Natural killer cell (primary cell): ENCODE measurements at regions not wholly inside any gene's neighbourhood (a gene's known extent, or its start where the extent isn't known, plus 50 kb on each side); places are given as distances from the start of the nearest gene placed in this dataset.

Source experiments
- ATAC-seq, 3 donors: fragments of 150-1000 bp in 2 of 3; fragments of 200-7000 bp in 1 of 3; cut with Tn5 transposase; 1 replicate in 1 of 3; 2 replicates in 2 of 3; pipeline ENCODE4 v1.10.0; 2021; ENCODE audit warnings: mild to moderate bottlenecking in 2 of 3, moderate library complexity in 2 of 3
- DNase-seq, 2 donors: peaks; one replicate each; pipeline versions ENCODE4 v3.0.0 to v3.0.0-alpha.2; 2013 to 2021; ENCODE audit warnings: mixed read lengths in 1 of 2
- H3K27ac ChIP-seq: one replicate; pipeline ENCODE4 v1.5.1; 2013; ENCODE audit warnings: mild to moderate bottlenecking, low read length
- H3K27me3 ChIP-seq: one replicate; pipeline ENCODE4 v1.6.1; 2013; ENCODE audit warnings: low read length; ENCODE audit not compliant: control insufficient read depth, insufficient read depth
- H3K36me3 ChIP-seq: one replicate; pipeline ENCODE4 v1.6.1; 2013; ENCODE audit warnings: low read length; ENCODE audit not compliant: control insufficient read depth, insufficient read depth
- H3K4me1 ChIP-seq: one replicate; pipeline ENCODE4 v1.6.1; 2013; ENCODE audit warnings: low read length; ENCODE audit not compliant: control insufficient read depth, insufficient read depth
- H3K4me3 ChIP-seq: one replicate; pipeline ENCODE4 v1.5.1; 2013; ENCODE audit warnings: low read length
- H3K9me3 ChIP-seq: one replicate; pipeline ENCODE4 v1.6.1; 2013; ENCODE audit warnings: low read length; ENCODE audit not compliant: control insufficient read depth, insufficient read depth
- H3K27ac Mint-ChIP-seq, 2 donors: one replicate each; pipeline ENCODE4 v1.8.0; 2022; ENCODE audit warnings: mild to moderate bottlenecking in 2 of 2, mixed read lengths in 2 of 2, moderate library complexity in 1 of 2
- H3K27me3 Mint-ChIP-seq, 2 donors: one replicate each; pipeline ENCODE4 v1.8.0; 2022; ENCODE audit warnings: low read depth in 2 of 2, mixed read lengths in 2 of 2
- H3K36me3 Mint-ChIP-seq: one replicate; pipeline ENCODE4 v1.8.0; 2022; ENCODE audit warnings: mixed read lengths
- H3K4me1 Mint-ChIP-seq, 2 donors: one replicate each; pipeline ENCODE4 v1.8.0; 2022; ENCODE audit warnings: mixed read lengths in 2 of 2
- H3K4me3 Mint-ChIP-seq: one replicate; pipeline ENCODE4 v1.8.0; 2022; ENCODE audit warnings: mild to moderate bottlenecking, moderate library complexity, mixed read lengths
- H3K9me3 Mint-ChIP-seq, 2 donors: one replicate each; pipeline ENCODE4 v1.8.0; 2022; ENCODE audit warnings: mixed read lengths in 2 of 2
- WGBS: methylation state at CpG from one replicate; pipeline ENCODE4 v1.1.7; 2013; ENCODE audit warnings: missing lambda C conversion rate; ENCODE audit not compliant: insufficient coverage; 5-methylcytosine and 5-hydroxymethylcytosine counted together
- intact Hi-C: fragments of 100-400 bp; cut with micrococcal nuclease; formaldehyde crosslinking; loops from one replicate; pipeline ENCODE4 v1.14.2; 2022
- TF ChIP-seq, protein P1 (sequence below): fragments of 200-600 bp; IDR thresholded peaks from one replicate; pipeline ENCODE4 v1.8.0; 2022; ENCODE audit warnings: antibody characterized with exemption

DNA sequence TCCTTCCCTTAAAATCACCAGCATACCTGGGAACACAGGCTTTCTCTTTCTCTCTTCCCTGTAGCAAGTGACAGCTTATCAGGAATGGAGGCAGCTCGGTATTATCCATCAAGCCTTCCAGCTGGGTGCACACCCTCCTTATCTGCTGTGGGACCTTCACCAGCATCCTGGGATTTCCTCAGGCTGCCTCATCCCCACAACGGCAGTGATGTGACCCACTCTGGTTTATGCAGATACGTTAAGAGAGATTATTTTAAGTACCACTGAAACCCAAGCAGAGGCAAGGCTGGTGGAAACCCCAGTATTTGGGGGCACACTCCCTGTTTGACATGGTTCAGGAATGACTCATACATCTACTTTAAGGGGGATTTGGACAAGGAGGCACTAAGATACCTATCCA, 192.1 kb downstream of the TM9SF2 start:
- Histone ChIP-seq H3K27ac (no peak overlapping the region), H3K36me3 (no peaks in the 10 kb centered on the region), H3K4me3 (no peak overlapping the region), H3K4me1 (no peaks in the 10 kb centered on the region), H3K27me3 (no peaks in the 10 kb centered on the region), H3K9me3 (no peaks in the 10 kb centered on the region)
- no peak for DNase-seq
- no peak overlapping the region for H3K27ac Mint-ChIP-seq
- no peaks in the 10 kb centered on the region for H3K4me1 Mint-ChIP-seq
- no peaks in the 10 kb centered on the region for H3K27me3 Mint-ChIP-seq
- WGBS, result 85% methylated on average over 3 of the region's 3 CpGs
- TF ChIP-seq, protein P1, sequence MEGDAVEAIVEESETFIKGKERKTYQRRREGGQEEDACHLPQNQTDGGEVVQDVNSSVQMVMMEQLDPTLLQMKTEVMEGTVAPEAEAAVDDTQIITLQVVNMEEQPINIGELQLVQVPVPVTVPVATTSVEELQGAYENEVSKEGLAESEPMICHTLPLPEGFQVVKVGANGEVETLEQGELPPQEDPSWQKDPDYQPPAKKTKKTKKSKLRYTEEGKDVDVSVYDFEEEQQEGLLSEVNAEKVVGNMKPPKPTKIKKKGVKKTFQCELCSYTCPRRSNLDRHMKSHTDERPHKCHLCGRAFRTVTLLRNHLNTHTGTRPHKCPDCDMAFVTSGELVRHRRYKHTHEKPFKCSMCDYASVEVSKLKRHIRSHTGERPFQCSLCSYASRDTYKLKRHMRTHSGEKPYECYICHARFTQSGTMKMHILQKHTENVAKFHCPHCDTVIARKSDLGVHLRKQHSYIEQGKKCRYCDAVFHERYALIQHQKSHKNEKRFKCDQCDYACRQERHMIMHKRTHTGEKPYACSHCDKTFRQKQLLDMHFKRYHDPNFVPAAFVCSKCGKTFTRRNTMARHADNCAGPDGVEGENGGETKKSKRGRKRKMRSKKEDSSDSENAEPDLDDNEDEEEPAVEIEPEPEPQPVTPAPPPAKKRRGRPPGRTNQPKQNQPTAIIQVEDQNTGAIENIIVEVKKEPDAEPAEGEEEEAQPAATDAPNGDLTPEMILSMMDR, result no peak
- no peak overlapping the region for H3K4me3 Mint-ChIP-seq
- no peak for ATAC-seq
- intact Hi-C loops, result no loop called here
- H3K36me3 Mint-ChIP-seq, result no peaks in the 10 kb centered on the region
- no peaks in the 10 kb centered on the region for H3K9me3 Mint-ChIP-seq

GRCh38 chr13:99692854-99693253, 191.6 kb downstream of the TM9SF2 start:
- Histone ChIP-seq H3K27me3 (no peaks in the 10 kb centered on the region), H3K27ac (no peak overlapping the region), H3K4me1 (no peaks in the 10 kb centered on the region), H3K36me3 (no peaks in the 10 kb centered on the region), H3K9me3 (no peaks in the 10 kb centered on the region), H3K4me3 (no peak overlapping the region)
- H3K27ac Mint-ChIP-seq, result no peak overlapping the region
- no peaks in the 10 kb centered on the region for H3K9me3 Mint-ChIP-seq
- H3K27me3 Mint-ChIP-seq, result no peaks in the 10 kb centered on the region
- no peaks in the 10 kb centered on the region for H3K4me1 Mint-ChIP-seq
- DNase-seq, result no peak
- H3K36me3 Mint-ChIP-seq, result no peaks in the 10 kb centered on the region
- ATAC-seq, result no peak
- WGBS, result 88% methylated on average over 1 of the region's 2 CpGs
- no peak overlapping the region for H3K4me3 Mint-ChIP-seq
- intact Hi-C loops, result no loop called here
- TF ChIP-seq, protein P1, result no peak

DNA sequence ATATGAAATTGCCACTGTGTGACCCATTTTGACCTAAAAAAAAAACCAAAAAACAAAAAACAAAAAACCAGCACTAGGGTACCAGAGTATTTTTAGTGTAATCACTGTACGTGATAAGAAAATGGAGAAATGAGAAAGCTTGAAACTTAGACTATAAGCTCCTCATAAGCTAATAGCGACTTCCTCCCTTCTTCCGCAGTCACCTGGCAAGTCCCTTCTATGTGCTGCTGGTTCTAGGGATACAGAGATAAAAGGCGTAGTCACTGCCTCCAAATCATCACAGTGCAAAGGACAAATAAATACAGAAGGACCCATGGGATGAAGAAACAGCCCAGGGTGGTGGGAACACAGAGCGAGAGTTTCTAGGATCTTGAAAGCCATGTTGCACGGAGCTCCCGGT, 190.3 kb downstream of the TM9SF2 start:
- TF ChIP-seq, protein P1, result no peak
- no peak for DNase-seq
- no peak overlapping the region for H3K4me3 ChIP-seq
- Mint-ChIP-seq H3K4me3 (no peak overlapping the region), H3K27me3 (no peaks in the 10 kb centered on the region), H3K36me3 (no peaks in the 10 kb centered on the region), H3K27ac (no peak overlapping the region), H3K9me3 (no peaks in the 10 kb centered on the region), H3K4me1 (no peaks in the 10 kb centered on the region)
- intact Hi-C loops, result no loop called here
- 92% methylated on average over 7 of the region's 7 CpGs for WGBS
- H3K9me3 ChIP-seq, result no peaks in the 10 kb centered on the region
- ATAC-seq, result no peak
- no peak overlapping the region for H3K27ac ChIP-seq
- no peaks in the 10 kb centered on the region for H3K27me3 ChIP-seq
- no peaks in the 10 kb centered on the region for H3K36me3 ChIP-seq
- no peaks in the 10 kb centered on the region for H3K4me1 ChIP-seq

- Mint-ChIP-seq H3K27me3 (no peaks in the 10 kb centered on the region), H3K27ac (no peak overlapping the region), H3K4me1 (no peaks in the 10 kb centered on the region), H3K4me3 (no peak overlapping the region), H3K36me3 (no peaks in the 10 kb centered on the region), H3K9me3 (no peaks in the 10 kb centered on the region)
- no peak for DNase-seq
- Histone ChIP-seq H3K9me3 (no peaks in the 10 kb centered on the region), H3K27ac (no peak overlapping the region), H3K4me1 (no peaks in the 10 kb centered on the region), H3K4me3 (no peak overlapping the region), H3K36me3 (no peaks in the 10 kb centered on the region), H3K27me3 (no peaks in the 10 kb centered on the region)
- ATAC-seq, result no peak
- intact Hi-C loops, result no loop called here
- TF ChIP-seq, protein P1, result no peak
- WGBS, result 92% methylated on average over 8 of the region's 9 CpGs
Measured at GRCh38 chr13:99690426-99691174, 189.3 kb downstream of the TM9SF2 start.
